Left colon (tissue), 2 donors: ENCODE measurements at regions not wholly inside any gene's neighbourhood (a gene's known extent, or its start where the extent isn't known, plus 50 kb on each side); places are given as distances from the start of the nearest gene placed in this dataset.

Source experiments
- ATAC-seq: fragments of 200-7000 bp; cut with Tn5 transposase; one replicate; pipeline ENCODE4 v1.9.1; 2020; ENCODE audit warnings: mild to moderate bottlenecking, moderate library complexity
- DNase-seq, 2 donors: peaks; one replicate each; pipeline ENCODE4 v3.0.0-alpha.2; 2020
- intact Hi-C, 2 donors: fragments of 100-400 bp; cut with DNase I in 1 of 2; cut with micrococcal nuclease in 1 of 2; formaldehyde crosslinking; loops; one replicate each; pipeline versions ENCODE4 v1.11.2 to v1.14.0; 2022; cut with DNase I, micrococcal nuclease
- donor health status: DM: no; HTN: no; CAD: no.
- donor health status: DM: yes; HTN: yes; CAD: no.

DNA sequence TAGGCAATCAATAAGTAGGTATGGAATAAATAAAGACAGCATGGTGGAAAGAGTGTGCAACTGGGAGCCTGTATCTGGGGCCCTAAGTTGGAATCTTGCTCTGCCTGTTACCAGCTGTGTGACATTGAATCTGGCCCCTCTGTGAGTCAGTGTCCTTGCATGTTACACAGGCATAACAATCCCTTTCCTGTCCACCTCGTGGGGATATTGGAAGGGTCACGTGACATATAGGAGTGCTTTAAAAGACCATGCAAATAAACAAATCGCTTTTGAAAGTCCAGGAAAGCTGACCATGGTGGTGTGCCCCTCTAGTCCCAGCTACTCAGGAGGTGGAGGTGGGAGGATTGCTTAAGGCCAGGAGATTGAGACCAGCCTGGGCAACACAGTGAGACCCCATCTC is 51.1 kb upstream of the VRK1 start:
- DNase-seq: peak in 1 of 2 donors; percentile 1
- intact Hi-C loops: no loop called here
- no peak for ATAC-seq

DNA sequence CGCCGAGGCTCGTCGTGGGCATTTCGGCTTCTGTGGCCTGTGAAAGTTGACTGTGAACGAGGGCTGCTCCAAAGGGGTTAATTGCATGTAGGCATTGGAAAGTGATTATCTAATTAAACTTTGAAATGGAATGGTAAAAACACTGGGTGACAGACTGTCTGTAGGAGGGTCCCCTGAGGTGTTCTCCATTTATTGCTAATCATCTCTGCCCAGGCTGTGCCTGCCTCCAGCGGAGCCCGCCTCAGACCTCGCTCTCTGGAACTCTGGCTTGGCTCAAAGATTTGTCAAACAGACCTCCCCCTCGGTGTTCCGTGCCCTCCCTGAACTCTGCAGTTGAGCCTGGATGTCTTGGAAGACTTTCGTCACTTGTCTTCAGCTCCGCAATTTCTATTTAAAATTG is 50.2 kb upstream of the VRK1 start:
- ATAC-seq: no peak
- intact Hi-C loops: no loop called here
- no peak for DNase-seq
